DMS53 treated with DMSO at 0.1 percent for 48 hours (cell line): ENCODE measurements at regions not wholly inside any gene's neighbourhood (a gene's known extent, or its start where the extent isn't known, plus 50 kb on each side); places are given as distances from the start of the nearest gene placed in this dataset.

Source experiments
- DNase-seq: peaks from one replicate; lab custom pipeline; 2025; ENCODE audit not compliant: unreplicated experiment; lab: John Stamatoyannopoulos, UW

DNA sequence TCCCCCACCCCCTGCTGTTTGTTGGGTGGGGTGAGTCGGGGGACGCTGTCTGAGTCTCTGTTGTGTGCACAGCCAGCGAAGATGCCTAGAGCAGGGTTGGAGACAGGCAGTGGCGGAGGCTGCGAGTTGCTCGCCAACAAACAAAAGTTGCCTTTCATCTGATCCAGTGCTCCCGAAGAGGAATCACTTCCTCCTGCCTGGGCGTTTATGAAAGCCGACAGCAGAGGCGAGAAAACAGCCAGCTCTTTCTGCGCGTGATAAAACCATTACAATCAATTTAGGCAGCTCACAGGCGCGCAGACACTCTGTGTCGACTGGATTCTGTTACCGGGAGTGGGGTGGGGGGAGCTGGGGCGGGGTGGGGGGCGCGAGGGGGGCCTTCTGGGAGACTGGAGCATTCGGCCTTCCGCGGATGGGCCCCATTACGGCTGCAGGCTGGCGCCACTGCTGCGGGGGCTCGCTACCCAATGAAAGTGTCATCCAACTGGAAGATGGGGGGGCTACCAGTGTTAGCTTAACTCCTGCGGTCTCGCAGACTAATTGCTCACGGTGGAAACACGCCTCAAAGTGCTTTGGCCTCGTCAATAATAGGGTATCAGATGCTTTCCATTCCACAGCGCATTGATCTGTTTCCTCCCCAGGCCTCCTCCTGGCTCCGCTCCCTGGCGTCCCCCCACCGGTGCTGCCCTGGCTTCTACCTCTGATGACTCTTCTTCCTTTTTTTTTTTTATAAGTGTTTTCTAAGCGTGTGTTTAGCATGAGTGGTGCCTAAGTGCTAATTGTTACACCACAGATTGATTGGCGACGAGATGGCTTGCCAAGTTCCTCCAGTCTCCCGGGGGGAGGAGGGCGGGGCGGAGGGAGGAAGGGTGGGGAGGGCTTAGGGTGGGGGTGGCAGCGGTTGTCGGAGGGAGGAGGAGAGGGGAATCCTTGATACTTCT, 678.4 kb downstream of the MED13L start:
- DNase-seq, result no peak

DNA sequence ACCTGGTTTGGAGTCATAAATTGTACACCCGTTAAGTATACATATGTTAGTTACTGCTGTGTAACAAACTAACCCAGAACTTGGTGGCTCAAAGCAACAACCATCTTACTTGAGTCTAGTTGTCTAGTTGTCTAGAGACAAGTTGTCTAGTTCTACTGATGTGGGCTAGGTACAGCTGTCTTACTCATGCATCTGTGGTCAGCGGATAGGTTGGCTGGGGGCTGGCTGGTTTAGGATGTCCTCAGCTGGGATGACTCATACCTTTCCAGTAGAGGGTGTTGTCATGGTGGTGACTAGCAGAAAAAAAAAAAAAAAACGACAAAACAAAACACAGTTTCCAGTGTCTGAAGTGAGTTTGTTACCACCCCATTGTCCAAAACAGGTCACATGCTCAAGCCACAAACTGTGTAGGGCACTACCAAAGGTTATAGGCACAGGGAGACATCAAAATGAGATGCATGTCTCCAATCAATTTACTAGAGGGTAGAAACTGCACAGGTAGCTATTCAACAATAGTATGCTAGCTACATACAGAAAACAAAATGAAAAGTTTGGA, 680.3 kb downstream of the MED13L start:
- no peak for DNase-seq

- no peak for DNase-seq
These were observed 689.4 kb downstream of the MED13L start for GRCh38 chr12:115588131-115588530.

GRCh38 chr12:115584156-115584555, 693.3 kb downstream of the MED13L start:
- no peak for DNase-seq

GRCh38 chr12:115583591-115583990, 693.9 kb downstream of the MED13L start:
- DNase-seq, result no peak

DNA sequence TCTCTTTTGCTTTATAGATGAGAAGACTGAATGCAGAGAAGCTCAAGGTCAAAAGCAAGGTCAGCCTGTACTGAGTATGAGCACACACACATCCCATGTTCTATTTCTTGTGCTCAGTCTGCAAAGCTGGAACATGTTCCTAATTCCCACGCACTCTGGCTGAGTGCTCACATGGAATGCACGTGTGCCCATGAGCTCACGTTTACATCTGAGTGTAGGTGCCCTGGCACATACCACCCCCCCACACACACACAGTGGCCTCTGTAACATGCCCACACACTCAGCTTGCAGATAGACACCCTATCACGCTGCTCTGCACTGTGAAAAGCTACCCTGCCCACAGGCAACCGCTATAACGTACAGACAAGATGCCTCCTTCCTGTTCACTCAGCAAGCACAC, 700.1 kb downstream of the MED13L start:
- DNase-seq, result no peak

- no peak for DNase-seq
These were observed 702.7 kb downstream of the MED13L start for GRCh38 chr12:115574826-115575225.

GRCh38 chr12:115572440-115572839, 705.1 kb downstream of the MED13L start:
- DNase-seq, result no peak

DNA sequence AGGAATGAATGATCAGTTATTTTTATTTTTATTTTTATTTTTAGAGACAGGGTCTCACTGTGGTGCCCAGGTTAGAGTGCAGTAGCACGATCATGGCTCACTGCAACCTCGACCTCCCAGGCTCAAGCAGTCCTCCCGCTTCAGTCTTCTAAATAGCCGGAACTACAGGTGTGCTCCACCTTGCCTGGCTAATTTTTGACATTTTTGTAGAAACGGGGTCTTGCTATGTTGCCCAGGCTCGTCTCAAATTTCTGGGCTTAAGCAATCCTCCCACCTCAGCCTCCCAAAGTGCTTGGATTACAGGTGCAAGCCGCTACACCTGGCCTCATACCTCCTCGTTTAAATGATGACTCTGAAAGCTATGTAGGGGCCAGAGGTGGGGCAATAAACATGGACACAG, 706.0 kb downstream of the MED13L start:
- DNase-seq, result no peak

- no peak for DNase-seq
These were observed 706.5 kb downstream of the MED13L start for GRCh38 chr12:115571027-115571426.

DNA sequence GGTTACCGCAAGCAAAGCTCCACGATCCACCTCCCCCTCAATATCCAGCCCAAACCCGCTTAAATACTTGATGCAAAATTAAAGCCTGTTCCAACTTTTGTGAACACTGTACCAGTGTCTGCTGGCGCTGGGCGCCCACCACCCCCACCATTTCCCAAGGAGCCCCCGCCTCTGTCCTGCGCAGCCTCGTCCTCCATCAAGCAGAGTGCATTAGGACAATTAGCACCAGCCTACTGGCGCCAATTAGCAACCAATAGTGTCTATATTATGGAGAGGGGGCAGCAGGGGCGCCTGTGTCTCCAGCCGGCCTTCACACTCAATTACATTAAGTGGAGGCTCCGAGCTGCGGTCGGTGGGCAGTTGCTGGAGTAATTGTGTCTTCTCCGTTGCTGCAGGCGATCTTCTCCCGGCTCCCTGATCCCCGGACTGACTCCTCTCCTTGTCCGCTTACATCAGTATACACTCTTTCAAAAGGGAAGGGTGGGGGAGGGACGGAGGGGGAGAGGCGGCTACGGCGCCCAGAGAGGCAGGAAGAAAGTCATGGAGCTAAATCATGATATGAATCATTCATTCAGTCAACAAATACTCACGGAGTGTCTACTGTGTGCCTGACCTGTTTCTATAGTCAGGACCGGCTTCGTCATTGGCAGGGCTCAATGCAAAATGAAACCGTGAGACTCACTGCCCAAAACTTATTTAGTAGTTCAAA, 707.3 kb downstream of the MED13L start:
- DNase-seq, result no peak

DNA sequence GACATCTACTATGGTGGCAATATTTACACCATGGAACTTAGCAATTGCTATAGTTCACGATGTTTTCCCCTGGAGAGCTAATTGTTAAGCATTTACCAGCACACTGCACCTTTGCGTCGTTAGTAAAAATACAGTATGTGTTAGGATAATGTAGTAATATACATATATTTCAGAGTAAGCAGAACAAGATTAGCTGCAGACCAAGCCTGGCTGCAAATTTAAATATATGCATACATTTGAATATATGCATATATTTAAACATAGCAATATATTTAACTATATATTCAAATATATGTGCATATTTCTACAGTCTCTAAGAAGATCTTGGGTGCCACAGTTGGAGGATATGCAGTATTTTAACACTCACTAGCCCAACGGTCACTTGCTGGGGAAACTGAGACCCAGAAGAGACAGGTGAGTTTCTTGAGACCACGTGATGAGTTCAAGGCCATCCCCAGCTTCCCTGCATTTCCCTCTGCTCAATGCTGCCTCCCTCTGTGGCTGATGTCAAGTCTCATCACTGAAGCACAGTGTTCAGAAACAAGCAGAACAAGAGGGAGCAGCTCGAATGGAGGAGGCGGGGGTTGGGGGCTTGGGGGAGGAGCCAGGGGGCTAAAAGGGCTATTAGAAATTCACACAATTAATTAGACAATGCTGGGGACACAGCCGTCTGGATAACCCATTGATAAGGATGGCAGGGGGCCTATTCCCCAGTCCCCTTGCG, 708.0 kb downstream of the MED13L start:
- DNase-seq, result no peak

- no peak for DNase-seq
These were observed 719.2 kb downstream of the MED13L start for GRCh38 chr12:115558281-115558680.

GRCh38 chr12:115553622-115554021, 723.9 kb downstream of the MED13L start:
- no peak for DNase-seq

GRCh38 chr12:115543269-115543668, 734.2 kb downstream of the MED13L start:
- no peak for DNase-seq

DNA sequence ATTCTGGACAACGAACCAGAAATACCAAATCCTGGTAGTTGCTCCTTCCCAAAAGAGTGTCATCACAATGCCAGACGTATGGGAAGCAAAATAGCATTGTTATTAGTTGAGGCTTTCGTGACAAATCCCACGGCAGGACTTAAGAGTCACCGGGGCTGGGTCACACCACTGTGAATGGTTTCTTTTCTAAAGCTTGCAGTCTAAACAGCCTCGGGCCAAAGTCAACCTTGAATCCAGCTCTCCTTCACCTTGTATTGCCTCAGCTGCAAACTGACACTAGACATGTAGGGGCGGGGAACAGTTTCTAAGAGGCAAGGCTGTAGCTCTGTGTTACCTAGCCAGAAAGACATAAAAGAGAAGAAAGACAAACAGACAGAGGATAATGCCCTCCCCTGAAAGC, 734.8 kb downstream of the MED13L start:
- no peak for DNase-seq

GRCh38 chr12:115541891-115542421, 735.5 kb downstream of the MED13L start:
- no peak for DNase-seq

DNA sequence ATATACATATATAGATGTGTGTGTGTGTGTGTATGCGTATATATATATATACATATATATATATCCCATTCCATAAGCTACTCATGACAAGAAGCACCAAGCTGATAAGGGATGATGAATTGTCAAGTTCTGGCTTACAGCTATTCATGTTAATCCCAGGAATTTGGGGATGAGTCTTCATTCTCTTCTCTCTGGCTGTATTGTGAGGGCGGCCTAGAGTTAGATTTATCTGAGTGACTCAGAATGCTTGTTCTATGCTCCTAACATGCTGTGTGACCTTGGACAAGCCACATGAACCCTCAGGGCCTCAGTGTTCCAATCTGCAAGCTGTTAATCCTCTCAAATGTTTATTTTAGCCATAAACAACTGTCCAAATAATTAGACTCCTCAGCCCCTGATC, 749.0 kb downstream of the MED13L start:
- no peak for DNase-seq

DNA sequence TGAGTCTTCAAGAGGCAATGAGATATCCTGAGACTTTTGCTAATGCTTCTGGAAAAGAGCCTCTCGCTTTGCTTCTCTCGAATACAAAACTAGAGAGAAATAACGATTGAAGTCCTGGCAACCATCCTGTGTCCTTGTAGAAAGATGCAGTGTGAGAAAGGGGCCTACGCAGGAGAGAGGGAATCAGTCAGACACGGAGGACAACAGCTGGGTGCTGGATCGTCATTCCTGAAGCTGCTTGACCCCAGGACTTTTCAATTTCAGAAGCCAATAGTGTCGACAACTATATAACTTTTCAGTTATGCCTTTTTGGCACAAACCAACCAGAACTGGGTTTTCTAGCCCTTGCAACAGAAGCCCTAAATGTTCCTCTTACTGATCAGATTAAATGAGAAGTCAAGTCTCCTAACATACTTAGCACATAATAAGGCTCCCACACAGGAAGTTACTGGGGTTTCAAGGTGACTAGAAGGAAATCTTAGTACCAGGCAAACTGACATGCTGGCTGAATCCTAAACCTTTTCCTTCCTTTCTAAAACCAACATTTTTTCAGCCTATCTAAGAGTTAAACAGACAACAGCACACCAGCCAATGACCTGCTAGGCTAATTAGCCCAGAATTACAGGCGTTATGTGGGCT, 755.6 kb downstream of the MED13L start:
- DNase-seq, result no peak

DNA sequence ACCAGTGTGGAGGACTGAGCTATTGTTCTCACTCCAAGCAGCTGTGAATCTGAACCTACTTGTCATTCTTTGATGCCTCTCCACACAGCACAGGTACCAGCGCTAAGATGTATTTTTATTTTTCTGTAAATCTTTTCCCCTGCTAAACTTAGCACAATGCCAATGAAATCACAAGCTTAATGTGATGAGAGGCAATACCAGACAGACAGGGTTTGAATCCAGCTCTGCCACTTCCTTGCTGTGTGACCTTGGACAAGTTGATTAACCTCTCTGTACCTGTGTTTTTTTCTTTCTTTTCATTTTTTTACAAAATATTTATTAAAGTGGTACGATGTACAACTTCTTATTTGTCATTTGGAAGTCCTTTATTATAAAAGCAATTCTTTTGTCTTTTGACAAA, 757.6 kb downstream of the MED13L start:
- no peak for DNase-seq

DNA sequence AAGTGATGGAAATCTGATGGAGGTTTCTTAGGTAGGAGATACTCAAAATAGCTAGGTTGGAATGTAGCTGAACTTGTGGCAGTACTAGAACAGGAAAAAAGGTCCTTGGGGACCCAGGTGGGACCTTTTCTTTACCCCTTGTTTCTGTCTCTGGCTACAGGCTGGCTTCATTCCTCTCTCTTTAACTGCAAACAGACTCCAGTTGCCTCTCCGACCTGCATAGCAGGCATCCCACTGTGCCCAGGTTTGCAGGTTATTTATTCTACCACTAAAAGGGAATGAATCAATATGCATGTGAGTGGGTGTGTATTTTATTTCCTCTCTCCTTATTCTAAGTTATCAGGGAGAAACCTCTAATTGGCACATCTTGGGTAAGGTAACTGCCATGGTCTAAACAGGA, 758.1 kb downstream of the MED13L start:
- no peak for DNase-seq
